Esophagus squamous epithelium (tissue), 4 donors: ENCODE measurements at regions not wholly inside any gene's neighbourhood (a gene's known extent, or its start where the extent isn't known, plus 50 kb on each side); places are given as distances from the start of the nearest gene placed in this dataset.

Experiments used
- CTCF ChIP-seq, 6 experiments: fragments of 450-650 bp in 4 of 6; fragments of 200-600 bp in 2 of 6; sonication (generic) in 2 of 6; IDR thresholded peaks; one replicate each; pipeline ENCODE4 v1.5.1; 2016 to 2019; ENCODE audit warnings: antibody characterized with exemption in 6 of 6, mild to moderate bottlenecking in 4 of 6, moderate library complexity in 4 of 6
- POLR2A ChIP-seq, 4 donors: fragments of 450-650 bp; IDR thresholded peaks; one replicate each; pipeline ENCODE4 v1.6.1; 2017; ENCODE audit warnings: antibody characterized with exemption in 4 of 4, mild to moderate bottlenecking in 4 of 4, moderate library complexity in 3 of 4

GRCh38 chr1:222043444-222044292 is 301.8 kb upstream of the DUSP10 start:
- TF ChIP-seq CTCF (IDR thresholded peaks at IDR 0.05) (no peak), POLR2A (IDR thresholded peaks at IDR 0.05) (no peak)
